ENCODE measurements at regions not wholly inside any gene's neighbourhood (a gene's known extent, or its start where the extent isn't known, plus 50 kb on each side); places are given as distances from the start of the nearest gene placed in this dataset.
"Not testable (repeated sequence)": the region's sequence is repeated elsewhere in the genome, so short reads cannot be mapped to it uniquely, and the experiment has no call there.

DNA sequence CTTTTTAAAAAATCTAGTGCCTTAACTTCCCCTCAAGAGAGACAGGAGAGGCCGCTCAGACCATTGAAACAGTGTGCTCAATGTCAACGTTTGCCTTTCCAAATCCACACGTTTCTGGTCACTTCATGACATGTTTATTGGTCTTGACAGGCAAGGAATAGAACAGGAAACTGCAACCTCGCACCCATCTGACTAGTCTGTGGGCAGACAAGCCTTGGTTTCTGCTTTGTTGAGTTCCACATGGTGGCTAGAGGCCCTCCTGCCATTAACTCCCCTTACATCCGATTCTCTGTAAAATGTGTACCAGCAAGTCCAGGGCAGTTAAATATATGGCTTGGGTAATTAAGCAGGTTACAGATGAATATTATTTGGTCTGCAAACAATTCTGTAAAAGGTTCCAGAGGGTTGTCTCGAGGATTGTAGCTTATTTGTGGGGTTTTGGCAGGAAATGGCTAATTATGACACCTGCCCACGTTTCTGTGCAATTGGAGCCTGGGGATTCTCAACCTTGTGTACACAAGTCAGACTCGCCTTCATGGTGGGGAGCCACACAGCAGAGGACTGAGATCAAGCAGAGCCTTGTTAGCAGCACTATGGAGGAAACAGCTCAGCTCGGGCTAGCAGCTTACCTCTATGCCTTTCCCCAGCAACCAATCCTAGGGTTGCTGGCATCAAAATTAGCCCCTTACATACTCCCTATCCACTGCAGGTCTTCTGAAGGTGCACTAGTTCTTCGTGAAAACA lies 317.5 kb upstream of the IGF1R start:
- DNase-seq: no peak

DNA sequence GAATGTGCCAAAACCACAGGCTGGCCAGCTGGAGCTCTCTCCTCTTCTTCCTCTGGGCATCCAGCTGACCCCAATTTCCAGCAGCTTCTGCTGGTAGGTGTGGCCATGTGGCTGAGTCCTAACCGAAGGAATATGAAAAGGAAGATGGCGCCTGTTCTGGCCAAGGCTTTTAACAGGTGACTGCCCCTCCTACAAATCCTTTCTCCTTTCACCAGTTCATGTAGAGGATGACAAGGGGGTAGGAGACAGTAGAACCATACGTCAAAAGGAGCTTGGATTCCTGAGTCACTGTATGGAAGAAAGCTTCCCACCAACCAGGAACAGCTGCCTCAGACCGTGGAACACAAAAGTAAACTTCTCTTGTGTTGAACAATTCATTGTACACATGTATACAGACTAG lies 316.7 kb upstream of the IGF1R start:
- DNase-seq: no peak

DNA sequence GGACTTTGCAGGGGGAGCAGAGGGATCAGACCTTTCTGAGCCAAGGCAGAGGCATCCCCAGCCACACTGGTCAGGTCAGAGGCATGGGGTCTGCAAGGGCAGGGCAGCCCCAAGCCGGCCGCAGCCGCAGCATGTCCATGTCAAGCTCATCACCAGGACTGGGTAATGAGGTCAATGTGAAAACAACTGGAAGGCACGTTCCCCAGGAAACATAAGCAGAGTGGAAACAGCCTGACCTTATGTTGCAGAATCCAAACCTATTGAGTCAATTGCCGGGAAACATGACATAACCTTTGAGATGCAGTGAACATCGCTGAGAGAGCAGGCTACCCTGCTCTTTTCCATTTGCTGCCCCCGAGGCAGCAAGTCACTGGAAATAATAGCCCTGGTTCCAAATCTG lies 315.1 kb upstream of the IGF1R start:
- DNase-seq: no peak

DNA sequence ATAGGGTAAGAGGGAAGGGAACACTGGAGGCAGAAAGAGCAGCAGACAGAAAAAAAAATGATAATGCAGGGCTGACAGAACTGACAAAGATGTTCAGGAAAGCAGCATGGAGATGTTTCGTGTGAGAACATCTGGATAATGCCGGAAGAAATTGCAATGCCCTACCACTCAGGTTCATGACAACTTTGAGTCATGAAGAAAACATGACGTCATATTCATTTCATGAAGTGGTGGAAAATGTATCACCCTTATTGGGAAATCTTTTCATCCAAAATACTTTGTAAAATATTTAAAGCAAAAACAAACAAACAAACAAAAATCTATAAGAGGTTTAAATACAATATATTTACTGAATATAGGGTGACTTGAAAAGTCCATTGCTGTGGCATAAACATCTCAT lies 305.4 kb upstream of the IGF1R start:
- DNase-seq: no peak

DNA sequence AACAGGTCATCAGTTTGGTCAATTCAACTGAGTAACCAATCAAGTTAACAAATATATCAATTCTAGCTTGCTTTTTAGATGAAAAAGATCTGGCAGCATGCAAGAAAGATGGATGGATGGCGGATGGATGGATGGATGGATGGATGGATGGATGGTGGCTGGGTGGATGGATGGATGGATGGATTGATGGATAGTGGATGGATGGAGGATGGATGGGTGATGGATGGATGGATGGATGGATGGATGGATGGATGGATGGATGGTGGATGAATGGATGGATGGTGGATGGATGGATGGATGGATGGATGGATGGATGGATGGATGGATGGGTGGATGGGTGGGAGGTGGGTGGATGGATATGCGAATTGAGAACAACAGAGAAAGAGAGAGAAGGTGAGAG lies 303.7 kb upstream of the IGF1R start:
- no peak for DNase-seq

DNA sequence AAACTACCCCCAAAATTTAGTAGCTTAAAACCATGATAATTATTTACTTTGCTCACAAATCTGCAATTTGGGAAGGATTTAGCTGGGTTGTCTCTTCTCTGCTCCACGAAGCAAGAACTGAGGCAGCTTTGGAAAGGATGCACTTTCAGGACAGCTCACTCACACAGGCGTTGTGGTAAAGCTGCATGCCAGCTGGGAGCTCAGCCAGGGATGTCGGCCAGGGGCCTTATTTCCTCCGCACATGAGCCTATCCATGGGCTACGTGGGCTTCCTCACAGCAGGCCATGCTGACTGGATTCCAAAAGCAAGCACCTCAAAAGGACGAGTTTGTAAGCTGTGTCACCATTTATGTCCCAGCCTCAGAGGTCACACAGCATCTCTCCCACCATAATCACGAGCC lies 301.3 kb upstream of the IGF1R start:
- DNase-seq: no peak

DNA sequence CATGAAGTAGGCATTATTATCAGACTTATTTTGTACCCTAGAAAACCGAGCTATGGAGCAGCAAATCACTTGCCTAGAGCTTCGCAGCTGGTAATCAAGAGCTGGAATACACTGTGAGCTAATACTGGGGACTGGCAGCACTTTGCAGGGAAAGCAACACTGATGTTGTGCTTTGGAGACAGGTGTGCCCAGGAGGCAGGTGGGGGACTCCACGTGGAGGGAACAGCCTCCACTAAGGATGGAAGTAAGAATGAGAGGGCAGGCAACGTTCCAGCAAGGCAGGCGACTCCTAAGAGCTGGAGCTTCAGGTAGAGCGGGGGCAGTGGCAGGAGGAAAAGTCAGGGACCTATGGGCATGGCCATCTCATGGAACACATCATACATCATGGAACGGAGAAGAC lies 300.5 kb upstream of the IGF1R start:
- DNase-seq: no peak

DNA sequence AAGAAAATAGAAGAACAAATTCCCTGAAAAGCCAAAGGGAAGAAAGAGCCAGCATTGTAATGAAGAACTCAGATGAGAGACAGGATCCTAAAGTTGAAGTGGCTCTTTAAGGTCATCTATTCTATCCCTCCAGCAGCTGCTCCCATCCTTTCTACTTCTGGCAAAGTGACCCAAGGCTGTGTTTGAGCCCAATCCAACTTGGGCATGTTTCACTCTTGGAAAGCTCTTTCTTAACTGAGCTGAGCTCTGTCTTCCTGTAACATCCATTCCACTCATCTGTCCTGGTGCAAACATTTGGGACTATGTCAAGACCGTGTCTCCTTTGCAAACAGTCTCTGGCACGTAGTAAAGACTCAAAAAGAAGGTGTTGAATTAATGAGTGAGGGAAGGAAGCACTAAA lies 298.1 kb upstream of the IGF1R start:
- DNase-seq: no peak

DNA sequence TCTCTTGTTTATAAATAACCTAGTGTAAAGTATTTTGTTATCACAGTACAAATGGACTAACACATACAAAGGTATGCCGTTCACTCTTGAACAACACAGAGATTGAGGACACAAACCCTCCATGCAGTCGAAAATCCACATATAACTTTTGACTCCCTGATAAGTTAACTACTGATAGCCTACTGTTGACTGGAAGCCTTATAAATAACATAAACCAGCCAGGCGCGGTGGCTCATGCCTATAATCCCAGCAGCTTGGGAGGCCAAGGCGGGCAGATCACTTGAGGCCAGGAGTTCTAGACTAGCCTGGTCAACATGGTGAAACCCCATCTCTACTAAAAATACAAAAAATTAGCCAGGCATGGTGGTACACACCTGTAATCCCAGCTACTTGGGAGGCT lies 290.1 kb upstream of the IGF1R start:
- DNase-seq: not testable (repeated sequence)

DNA sequence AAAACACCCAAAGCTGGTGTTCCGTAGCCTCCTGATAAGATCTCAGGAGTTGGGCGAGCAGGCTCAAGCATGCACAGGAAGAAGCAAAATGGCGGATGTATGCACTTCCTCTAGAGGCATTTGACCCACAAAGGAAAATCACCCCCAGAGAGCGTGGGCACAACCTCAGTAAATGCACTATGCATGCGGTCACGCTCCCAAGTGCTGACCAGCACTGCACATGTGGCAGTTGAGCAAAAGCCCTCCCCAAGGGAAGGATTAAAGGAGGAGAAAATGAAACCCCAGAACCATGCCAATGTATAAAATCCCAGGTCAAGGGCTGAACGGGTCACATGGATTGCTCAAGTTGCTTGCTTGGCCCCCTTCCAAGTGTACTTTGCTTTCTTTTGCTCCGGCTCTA lies 289.4 kb upstream of the IGF1R start:
- DNase-seq: no peak

DNA sequence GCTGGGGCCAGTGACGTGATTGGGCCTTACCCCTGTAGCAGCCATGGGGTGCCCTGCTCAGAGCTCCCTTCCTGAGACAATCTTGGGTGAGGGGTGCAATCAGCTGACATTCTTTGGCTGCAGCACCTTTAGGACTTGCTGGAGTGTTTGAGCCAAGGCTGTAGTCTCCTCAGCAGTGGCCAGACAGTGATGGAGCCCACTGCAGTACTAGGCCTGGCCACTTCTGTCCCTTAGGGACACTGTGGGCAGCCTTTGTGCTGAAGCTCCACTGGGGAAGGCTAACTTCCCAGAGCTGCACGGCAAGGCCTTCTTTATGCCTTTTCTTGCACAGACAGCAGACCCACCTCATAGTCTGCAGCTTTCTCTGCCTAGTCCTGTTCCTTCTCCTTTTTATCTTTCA lies 284.9 kb upstream of the IGF1R start:
- no peak for DNase-seq

DNA sequence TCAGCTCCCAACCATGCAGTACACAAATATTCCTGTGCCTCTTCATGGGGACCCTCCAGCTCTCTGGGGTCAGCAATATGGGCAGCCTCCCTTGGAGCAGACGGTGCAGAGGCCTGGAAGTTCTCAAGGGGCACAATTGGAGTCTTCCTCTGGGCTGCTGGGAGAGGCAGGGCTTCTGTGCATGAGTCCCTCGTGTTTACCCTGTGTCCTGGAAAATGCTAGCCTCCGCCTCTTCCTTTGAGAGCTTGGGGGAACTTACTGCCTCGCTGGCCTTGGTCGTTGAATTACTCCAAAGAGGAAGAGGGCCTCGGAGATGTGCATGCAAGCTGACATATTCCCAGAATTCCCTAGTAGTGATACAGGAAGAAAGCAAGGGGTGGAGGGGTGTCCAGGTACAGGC lies 284.4 kb upstream of the IGF1R start:
- no peak for DNase-seq

DNA sequence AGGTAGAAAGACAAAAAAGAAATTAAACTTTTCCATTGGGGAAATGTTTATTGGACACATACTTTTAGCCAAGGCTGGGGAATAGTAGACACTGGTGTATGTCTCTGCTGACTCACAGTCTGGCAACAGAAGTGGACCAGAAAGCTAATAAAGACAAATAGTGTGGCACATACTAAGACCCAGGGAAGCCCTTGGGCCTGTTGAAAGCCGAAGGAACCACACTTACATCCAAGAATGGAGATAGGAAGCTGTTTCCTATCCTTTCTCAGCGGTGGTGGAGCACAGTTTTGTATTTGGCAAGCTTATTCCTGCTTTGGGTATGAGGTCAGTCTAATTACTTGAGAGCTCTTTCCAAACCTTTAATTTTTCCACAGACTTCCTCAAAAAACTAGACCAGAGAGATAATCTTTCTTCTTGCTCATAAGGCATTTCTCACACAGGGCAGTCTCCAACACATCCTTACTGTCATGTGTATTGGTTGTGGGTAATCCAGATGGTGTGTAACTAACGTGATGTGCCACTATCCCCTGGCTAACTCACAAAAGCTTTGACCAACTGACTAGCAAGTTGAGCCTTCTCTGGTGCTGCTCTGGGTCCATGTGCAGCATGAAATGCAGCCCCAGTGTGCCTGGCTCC lies 279.1 kb upstream of the IGF1R start:
- DNase-seq: no peak

DNA sequence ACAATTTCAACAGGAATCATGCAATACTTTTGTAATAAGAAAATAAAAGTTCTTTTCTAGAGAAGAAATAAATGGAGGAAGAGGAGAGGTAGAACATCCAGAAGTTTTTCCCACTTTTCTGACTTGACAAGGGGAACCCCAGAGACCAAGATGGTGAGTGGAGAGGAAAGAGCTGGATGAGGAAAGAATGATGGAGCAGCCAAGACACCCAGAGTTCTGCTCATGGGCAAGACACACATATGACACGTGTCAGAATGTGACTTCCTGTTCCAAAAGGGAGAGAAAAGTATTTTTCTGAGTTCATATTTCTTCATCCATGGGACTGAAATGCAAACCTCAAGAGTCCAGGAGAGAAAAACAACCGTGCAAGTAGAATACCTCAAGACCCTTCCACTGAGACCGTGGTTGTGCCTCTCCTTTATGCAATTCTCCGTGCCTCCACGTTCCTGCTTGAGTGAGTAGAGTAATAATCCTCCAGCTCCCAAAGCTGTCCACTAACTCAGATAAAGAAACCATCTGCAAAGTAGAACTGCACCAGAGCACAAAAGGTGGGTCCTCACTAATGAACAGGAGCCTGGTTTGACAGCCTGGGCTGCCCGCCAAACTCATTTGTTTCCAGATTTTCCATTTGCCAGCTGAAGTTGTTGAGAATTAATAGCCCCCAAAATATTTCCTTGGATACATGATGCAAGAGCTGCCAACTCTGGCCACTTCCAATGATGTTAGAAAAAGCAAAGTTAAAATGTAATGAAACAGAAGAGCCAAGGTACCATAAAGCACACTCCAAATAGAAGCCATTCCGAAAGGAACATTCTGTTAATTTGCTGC lies 272.6 kb upstream of the IGF1R start:
- DNase-seq: no peak

DNA sequence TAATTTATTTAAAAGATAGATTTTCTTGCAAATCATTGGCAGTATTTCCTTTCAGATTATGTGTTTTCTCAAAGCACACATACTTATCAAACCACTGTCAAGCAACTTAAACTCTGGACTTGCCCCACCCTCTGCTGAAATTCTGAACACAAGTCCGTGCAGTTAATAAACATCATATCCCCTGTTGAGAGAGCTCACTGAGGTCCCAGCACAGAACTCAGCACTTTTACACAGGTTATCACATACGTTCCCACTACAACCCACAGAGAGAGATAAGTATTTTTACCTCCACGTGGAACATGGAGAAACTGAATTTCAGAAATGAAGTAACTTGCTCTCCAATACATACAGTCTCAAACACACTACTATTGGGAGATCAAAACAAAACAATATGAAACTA lies 267.6 kb upstream of the IGF1R start:
- no peak for DNase-seq

DNA sequence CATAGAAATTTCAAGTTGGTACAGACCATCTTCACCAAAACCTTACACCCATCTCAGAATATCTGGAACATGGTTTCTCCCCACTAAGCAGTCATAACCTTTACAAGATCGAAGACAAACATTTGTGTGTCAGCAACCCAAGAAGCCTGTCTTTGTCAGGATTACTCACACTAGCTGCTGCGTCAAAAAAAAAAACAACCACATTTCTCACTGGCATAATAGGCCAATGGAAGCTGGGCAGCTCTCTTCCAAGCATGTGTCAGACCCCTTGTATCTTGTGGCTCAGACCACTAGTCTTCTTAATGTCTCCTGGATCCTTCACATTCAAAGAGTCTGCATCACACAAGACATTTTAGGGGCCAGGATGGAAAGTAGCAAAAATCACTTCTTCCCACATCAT lies 266.9 kb upstream of the IGF1R start:
- DNase-seq: no peak

DNA sequence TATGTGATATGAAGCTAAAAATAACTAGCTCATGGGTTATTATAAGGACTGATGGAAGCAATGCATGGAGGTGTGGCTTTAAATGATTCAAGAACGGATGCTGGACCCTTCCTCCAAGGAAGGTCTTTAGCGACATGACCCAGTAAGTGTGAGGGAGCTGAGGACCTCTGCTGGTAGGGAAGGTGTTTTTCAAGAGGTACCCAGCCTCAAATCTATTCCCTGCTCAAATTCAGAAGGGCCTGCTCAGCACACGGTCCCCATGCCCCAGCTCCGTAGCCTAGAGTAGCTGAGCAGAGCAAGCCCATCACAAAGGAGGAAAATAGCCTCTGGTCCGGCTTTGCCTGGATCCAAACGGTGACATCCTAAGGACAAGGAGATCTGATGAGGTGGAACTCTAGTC lies 266.2 kb upstream of the IGF1R start:
- DNase-seq: no peak

DNA sequence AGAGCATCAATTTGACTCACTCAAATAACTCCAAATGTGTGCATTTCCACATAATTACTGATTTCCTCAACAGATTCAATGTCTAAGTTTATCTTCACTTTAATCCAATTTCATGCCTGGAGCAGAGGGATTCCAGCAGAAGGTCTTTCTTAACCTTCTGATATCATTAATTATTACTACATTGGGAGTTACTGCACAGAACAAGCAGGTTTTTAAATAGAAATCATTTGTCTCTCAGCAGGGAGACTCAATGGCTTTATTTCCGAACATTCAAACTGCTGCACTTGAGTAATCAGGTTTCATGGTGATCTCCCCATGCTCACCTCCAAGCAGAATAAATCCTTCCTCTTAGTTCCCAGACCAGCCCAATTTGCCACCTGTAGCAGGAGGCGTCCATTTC lies 264.8 kb upstream of the IGF1R start:
- DNase-seq: no peak

DNA sequence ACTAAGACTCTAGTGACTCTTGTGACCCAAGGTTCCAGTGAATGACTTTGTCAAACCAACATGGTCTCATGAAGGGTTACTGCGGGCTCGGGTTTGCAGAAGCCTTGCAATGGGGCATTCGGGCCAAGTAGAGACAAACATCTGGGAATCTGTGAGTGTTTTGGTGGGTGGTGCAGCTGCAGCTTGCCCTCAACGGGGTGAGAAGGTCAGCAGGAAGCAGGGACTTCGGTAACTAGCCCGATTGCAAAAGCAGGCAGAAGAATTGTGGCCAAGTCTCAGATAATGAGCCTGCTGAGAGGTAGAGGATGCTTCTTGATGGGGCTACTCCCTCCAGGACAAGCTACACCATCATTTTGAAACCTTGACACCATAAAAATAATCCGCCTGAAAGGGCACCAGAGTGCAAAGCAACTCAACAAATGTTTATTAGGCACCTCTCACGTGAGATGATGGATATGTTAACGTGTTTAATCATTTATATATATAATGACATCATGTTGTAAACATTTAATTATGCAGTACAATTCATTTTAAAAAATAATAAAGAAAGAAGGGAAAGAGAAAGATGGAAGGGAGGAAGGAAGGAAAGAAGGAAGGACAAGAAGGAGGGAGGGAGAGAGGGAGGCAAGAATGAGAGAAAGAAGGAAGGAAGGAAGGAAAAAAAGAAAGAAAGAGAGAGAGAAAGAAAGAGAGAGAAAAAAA lies 263.9 kb upstream of the IGF1R start:
- DNase-seq: no peak

DNA sequence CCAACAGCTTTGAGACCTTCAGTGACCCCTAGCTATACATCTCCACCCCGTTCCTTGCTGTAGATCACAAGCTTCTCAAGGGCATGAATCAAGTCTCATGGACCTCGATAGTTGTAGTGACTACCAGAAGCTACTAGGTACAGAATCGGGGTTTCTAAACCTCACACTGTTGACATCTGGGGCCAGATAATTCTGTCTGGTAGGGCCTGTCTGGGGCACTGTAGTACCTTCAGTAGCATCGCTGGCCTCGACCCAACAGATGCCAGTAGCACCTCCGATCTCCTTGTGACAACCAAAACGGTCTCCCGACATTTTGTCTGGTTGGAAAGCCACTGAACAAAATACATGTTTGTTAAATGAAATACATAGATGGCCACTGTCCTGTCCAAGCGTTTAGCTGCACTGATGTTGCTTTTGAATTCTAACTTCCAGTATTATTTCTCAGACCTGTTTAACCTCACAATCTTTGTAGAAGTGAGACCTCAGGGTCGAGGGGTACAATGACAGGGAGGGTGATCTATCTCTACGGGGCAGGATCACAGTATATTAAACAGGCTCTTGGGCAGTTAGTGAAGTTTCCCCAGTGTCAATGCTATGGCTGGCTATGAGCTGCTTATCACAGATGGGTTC lies 262.5 kb upstream of the IGF1R start:
- no peak for DNase-seq

DNA sequence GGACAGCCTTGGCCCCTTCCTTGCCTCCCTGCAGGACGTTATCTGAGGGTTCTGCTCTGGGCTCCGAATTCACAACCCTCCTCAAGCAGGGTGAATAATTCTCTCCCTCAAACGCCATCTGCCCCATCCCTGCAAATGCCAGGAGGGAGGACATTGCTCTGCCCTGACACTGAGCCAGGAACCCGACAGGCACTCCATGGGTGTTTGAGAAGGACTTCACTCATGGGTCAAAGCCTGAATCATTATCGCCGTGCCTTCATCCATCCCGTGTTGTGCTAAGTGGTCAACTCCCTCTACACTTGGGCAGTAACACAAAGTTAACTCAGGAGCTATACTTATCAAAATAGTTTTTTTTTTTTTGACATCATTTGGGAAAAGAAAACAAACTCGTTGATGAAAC lies 261.8 kb upstream of the IGF1R start:
- no peak for DNase-seq

DNA sequence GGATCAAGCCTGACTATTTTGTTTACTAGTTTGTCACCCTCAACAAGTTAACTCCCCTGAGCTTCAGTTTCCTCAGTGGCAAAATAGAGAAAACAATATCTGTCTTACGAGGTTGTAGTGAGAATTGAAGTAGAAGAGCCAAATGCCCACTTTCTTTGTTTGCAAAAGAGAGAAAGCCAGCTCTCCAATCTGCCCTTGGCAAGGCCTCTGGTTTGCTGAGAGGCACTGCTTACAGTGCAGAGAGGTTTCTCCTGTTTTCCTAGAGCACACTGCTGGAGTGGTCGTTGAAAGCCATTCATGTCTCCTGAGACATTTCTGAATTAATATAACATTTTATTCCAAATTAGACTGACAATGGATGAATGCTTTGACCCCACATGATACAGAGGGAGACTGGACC lies 260.5 kb upstream of the IGF1R start:
- DNase-seq: no peak

DNA sequence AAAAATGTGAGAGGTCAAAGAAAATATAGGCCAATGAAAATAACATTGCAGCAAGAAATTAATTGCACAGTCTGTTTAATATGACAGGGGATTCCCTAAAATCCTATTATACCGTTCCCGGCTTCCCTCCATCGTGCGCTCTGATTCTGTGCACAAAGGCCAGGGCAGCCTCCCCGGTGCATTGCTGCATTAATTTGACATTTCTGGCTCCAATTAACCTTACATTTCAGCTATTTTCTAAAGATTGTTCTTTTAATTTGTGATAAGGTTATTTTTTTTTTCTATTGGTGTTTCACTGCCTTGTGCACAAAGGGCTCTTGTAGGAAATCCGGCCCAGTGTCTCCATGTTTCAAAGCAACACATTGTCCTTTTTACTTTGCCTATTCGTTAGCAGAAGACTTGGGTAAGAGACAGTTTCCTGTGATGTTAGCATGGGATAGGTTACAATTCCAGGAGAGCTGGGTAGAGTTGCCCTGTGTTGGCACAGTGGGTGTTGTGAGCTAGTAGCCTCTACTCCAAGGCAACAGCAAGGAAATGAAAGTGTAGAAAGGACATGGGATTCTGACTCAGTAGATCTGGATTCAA lies 257.3 kb upstream of the IGF1R start:
- DNase-seq: no peak

Data from DMS79 (cell line).